Activated B cell treated with CpG ODN at 0.5 μM for 24 hours (primary cell): ENCODE measurements at regions not wholly inside any gene's neighbourhood (a gene's known extent, or its start where the extent isn't known, plus 50 kb on each side); places are given as distances from the start of the nearest gene placed in this dataset.

Source experiments
- ATAC-seq: fragments of 200-7000 bp; cut with Tn5 transposase; one replicate; pipeline ENCODE4 v1.10.0; 2021; ENCODE audit warnings: low read depth, mild to moderate bottlenecking, moderate library complexity
- CTCF ChIA-PET: fragments of 350-600 bp; sonication (Branson Sonifier 250); formaldehyde crosslinking; loops from one replicate; lab custom pipeline; 2021; ENCODE audit warnings: antibody characterized with exemption; lab: Charles Lee
- POLR2A ChIA-PET: fragments of 350-600 bp; sonication (Branson Sonifier 250); formaldehyde crosslinking; loops from one replicate; lab custom pipeline; 2021; ENCODE audit warnings: antibody characterized with exemption; lab: Charles Lee
- DNase-seq: peaks from one replicate; pipeline ENCODE4 v3.0.0; 2022
- H3K27ac Mint-ChIP-seq: one replicate; pipeline ENCODE4 v1.8.0; 2020; ENCODE audit warnings: mixed read lengths
- H3K27me3 Mint-ChIP-seq: one replicate; pipeline ENCODE4 v1.8.0; 2021; ENCODE audit warnings: mixed read lengths
- H3K36me3 Mint-ChIP-seq: one replicate; pipeline ENCODE4 v1.8.0; 2021; ENCODE audit warnings: low read depth, mixed read lengths
- H3K4me1 Mint-ChIP-seq: one replicate; pipeline ENCODE4 v1.8.0; 2021; ENCODE audit warnings: mixed read lengths
- H3K4me3 Mint-ChIP-seq: one replicate; pipeline ENCODE4 v1.8.0; 2020; ENCODE audit warnings: mild to moderate bottlenecking, mixed read lengths
- H3K9me3 Mint-ChIP-seq: one replicate; pipeline ENCODE4 v1.8.0; 2020; ENCODE audit warnings: mixed read lengths
- intact Hi-C: fragments of 100-400 bp; cut with micrococcal nuclease; formaldehyde crosslinking; loops from one replicate; pipeline ENCODE4 v1.15.1; 2024
- TF ChIP-seq, protein P1 (sequence below): fragments of 200-600 bp; IDR thresholded peaks from one replicate; pipeline ENCODE4 v1.8.0; 2022; ENCODE audit warnings: antibody characterized with exemption, mild to moderate bottlenecking

DNA sequence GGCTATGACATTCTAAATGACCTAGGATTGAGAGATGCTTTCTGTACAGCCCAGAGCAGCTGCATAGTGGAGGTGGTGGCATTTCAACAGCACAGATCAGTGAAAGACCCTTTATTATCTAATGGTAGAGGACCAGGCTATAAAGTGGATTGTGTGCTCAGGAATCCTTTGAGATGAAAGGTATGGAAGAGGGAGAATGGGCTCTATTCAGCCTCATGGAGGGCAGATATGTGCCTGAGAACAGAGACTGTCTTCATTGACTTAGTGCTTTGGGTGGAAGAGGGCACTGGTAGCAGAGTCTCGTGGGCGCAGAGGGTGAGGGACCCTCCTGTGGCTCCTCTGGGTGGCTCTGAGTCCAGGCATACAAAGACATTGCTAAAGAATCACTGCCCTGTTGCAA is 130.0 kb upstream of the SLC24A5 start:
- no peak overlapping the region for H3K4me3 Mint-ChIP-seq
- DNase-seq (no peak), ATAC-seq (no peak)
- peaks cover 4% of the 10 kb centered on the region for H3K27me3 Mint-ChIP-seq
- ChIA-PET POLR2A (no interaction called here), CTCF (no interaction called here)
- intact Hi-C loops: no loop called here
- no peaks in the 10 kb centered on the region for H3K9me3 Mint-ChIP-seq
- H3K36me3 Mint-ChIP-seq: no peaks in the 10 kb centered on the region
- H3K27ac Mint-ChIP-seq: no peak overlapping the region
- TF ChIP-seq, protein P1, sequence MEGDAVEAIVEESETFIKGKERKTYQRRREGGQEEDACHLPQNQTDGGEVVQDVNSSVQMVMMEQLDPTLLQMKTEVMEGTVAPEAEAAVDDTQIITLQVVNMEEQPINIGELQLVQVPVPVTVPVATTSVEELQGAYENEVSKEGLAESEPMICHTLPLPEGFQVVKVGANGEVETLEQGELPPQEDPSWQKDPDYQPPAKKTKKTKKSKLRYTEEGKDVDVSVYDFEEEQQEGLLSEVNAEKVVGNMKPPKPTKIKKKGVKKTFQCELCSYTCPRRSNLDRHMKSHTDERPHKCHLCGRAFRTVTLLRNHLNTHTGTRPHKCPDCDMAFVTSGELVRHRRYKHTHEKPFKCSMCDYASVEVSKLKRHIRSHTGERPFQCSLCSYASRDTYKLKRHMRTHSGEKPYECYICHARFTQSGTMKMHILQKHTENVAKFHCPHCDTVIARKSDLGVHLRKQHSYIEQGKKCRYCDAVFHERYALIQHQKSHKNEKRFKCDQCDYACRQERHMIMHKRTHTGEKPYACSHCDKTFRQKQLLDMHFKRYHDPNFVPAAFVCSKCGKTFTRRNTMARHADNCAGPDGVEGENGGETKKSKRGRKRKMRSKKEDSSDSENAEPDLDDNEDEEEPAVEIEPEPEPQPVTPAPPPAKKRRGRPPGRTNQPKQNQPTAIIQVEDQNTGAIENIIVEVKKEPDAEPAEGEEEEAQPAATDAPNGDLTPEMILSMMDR: no peak
- no peaks in the 10 kb centered on the region for H3K4me1 Mint-ChIP-seq

DNA sequence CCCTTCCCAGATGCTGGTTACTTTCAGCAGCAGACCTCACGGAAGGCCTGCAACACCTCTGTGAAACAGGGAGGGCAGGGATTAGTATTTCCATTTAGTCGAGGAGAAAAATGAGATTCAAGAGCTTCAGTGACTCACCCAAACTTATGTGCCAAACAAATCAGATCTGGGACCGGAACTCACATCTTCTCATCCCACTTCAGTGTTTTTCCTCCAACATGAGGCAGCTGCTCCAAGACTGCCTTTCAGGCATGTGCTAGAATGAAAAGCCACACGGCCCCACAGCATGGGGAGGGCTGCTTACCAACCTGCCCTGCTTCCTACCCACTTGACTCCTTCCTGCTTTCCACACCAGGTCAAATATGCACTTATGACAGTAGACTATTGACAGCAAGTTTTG is 129.4 kb upstream of the SLC24A5 start:
- DNase-seq (no peak), ATAC-seq (no peak)
- Mint-ChIP-seq H3K27ac (no peak overlapping the region), H3K4me1 (no peaks in the 10 kb centered on the region), H3K9me3 (no peaks in the 10 kb centered on the region), H3K27me3 (peaks cover 4% of the 10 kb centered on the region), H3K36me3 (no peaks in the 10 kb centered on the region), H3K4me3 (no peak overlapping the region)
- ChIA-PET POLR2A (no interaction called here), CTCF (no interaction called here)
- intact Hi-C loops: no loop called here
- TF ChIP-seq, protein P1: no peak

DNA sequence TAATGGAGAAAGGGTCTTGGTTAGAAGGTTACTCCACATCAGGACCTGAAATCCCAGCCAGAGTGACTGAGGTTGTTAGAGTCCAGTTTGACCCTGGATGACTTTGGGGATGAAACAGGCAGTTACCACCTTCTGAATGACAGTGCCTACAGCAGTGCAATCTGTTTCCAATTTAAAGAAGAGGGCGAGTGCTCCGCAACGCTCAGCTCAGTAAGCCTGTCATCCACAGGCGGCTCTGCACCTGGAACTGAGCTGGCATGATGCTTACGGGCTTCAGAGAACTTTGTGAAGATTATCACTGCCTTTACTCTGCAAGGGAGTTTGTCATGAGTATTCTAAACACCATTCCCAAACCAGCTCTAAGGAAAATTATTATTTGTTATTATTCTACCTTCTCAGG is 127.7 kb upstream of the SLC24A5 start:
- Mint-ChIP-seq H3K36me3 (no peaks in the 10 kb centered on the region), H3K27ac (no peak overlapping the region), H3K4me3 (no peak overlapping the region), H3K9me3 (no peaks in the 10 kb centered on the region), H3K27me3 (peaks cover 4% of the 10 kb centered on the region), H3K4me1 (no peaks in the 10 kb centered on the region)
- POLR2A ChIA-PET: no interaction called here
- TF ChIP-seq, protein P1: no peak
- CTCF ChIA-PET: no interaction called here
- ATAC-seq (no peak), DNase-seq (no peak)
- intact Hi-C loops: no loop called here

DNA sequence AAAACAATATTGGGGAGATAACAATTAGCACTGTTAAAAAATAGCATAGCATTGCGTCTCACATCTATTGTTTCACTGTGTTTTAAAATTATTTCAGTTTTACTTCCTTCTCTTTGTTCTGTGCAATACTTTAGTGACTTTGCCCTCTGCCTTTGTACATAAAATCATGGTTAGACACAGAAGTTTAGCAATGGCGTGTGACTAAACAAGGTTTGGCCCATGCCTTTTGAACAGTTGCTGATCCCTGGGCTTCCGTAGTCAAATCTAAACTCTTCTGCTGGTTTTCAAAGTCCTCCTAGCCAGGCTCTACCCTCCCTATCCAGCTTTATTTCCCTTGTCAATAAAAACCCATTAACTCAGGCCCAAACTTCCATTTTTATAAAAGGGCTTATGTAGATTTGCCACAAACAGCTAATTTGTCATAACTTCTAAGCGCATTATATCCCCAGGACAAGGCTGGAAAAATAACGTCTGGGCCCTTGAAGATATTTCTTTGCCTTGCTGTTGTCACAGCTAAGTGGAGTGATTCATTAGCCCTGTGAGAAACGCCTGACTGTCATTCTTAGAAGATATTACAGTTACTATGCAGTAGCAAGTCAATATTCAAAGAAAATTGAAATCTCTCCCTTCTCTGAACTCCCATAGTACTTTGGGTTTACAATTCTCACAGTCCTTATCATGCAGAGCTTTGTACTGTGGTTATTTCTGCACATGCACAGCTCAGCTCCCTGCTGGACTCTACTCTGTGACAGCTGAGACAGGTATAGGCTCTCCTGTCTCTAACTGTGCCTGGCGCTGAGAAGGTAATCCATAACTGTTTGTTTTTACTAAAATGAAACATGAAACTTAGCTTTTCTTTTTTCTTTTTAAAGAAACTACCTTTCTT is 123.4 kb upstream of the SLC24A5 start:
- H3K4me3 Mint-ChIP-seq: no peak overlapping the region
- H3K9me3 Mint-ChIP-seq: no peaks in the 10 kb centered on the region
- peaks cover 13% of the 10 kb centered on the region for H3K4me1 Mint-ChIP-seq
- TF ChIP-seq, protein P1: no peak
- POLR2A ChIA-PET: no interaction called here
- H3K36me3 Mint-ChIP-seq: no peaks in the 10 kb centered on the region
- peaks cover 2% of the 10 kb centered on the region for H3K27me3 Mint-ChIP-seq
- intact Hi-C loops: no loop called here
- no peak overlapping the region for H3K27ac Mint-ChIP-seq
- CTCF ChIA-PET: no interaction called here
- DNase-seq (no peak), ATAC-seq (no peak)

DNA sequence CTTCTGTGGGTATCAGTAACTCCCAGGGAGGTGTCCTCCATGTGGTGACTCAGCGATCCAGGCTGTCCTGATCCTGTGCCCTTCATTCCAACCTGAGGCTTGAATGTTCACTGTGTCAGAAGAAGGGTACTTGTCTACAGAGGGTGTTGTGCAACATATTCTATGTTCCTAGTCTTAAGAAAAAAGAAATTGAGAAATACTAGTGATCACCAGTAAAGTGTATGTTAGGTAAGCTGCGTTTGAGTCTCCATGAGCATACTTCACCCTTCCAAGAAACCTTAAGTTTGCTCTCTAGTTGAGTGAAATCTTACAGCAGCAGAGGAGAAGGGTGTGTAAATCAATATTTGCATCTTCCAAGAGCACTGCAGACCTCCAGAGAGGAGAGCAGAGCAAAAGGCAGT is 122.2 kb upstream of the SLC24A5 start:
- peaks cover 2% of the 10 kb centered on the region for H3K27me3 Mint-ChIP-seq
- ATAC-seq (no peak), DNase-seq (no peak)
- intact Hi-C loops: no loop called here
- no peak overlapping the region for H3K27ac Mint-ChIP-seq
- no peaks in the 10 kb centered on the region for H3K9me3 Mint-ChIP-seq
- no peak overlapping the region for H3K4me3 Mint-ChIP-seq
- TF ChIP-seq, protein P1: no peak
- no peaks in the 10 kb centered on the region for H3K36me3 Mint-ChIP-seq
- peaks cover 17% of the 10 kb centered on the region for H3K4me1 Mint-ChIP-seq
- CTCF ChIA-PET: no interaction called here
- POLR2A ChIA-PET: no interaction called here
